OCI-LY1 (cell line): ENCODE measurements at regions not wholly inside any gene's neighbourhood (a gene's known extent, or its start where the extent isn't known, plus 50 kb on each side); places are given as distances from the start of the nearest gene placed in this dataset.

ENCODE experiments used
- CTCF ChIP-seq: fragments of 200-600 bp; sonication (generic), shearing (Covaris generic); IDR thresholded peaks from 2 replicates; pipeline ENCODE4 v1.5.1; 2017; ENCODE audit warnings: mild to moderate bottlenecking, antibody characterized with exemption, low read length, moderate library complexity, mixed read lengths
- EZH2 ChIP-seq: fragments of 200-600 bp; sonication (generic), shearing (Covaris generic); IDR thresholded peaks from 2 replicates; pipeline ENCODE4 v1.8.0; 2017; ENCODE audit warnings: borderline replicate concordance, mixed run types, mild to moderate bottlenecking, antibody characterized with exemption, low read length, moderate library complexity, mixed read lengths

DNA sequence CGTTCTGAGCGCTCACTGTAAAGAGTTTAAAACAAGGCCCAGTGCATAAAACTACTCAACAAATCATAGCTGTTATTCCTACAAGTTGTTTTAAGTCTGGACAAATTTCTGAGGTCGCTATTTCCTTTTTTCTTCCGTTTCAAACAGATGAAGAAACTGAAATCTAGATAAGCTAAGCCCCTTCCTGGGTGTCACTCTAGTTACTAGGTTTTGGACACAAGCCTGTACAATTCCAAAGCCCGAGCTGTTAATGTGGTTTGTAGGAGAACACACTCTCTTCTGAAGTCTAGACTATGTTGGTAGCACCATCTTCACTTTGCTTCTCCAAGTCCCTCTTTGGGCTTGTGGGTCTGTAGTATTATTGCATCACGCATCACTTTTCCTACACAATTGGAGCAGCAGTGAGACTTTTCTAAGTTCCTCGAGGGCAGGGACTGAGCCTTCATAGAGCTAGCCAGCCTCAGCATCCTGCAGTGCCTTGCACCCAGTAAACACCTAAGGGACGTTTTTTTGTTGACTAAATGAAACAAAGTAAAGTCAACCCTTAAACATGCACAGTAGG lies 142.6 kb upstream of the PROK2 start:
- TF ChIP-seq CTCF (no peak), EZH2 (no peak)
